Hematopoietic multipotent progenitor cell treated with erythropoietin and hydrocortisone succinate and interleukin-3 and kit ligand, for 15 days (in vitro differentiated cells): ENCODE measurements at regions not wholly inside any gene's neighbourhood (a gene's known extent, or its start where the extent isn't known, plus 50 kb on each side); places are given as distances from the start of the nearest gene placed in this dataset.
"Not testable (repeated sequence)": the region's sequence is repeated elsewhere in the genome, so short reads cannot be mapped to it uniquely, and the experiment has no call there.

Experiments used
- DNase-seq: peaks from one replicate; pipeline ENCODE4 v3.0.0-alpha.2; 2015; ENCODE audit warnings: low spot score

DNA sequence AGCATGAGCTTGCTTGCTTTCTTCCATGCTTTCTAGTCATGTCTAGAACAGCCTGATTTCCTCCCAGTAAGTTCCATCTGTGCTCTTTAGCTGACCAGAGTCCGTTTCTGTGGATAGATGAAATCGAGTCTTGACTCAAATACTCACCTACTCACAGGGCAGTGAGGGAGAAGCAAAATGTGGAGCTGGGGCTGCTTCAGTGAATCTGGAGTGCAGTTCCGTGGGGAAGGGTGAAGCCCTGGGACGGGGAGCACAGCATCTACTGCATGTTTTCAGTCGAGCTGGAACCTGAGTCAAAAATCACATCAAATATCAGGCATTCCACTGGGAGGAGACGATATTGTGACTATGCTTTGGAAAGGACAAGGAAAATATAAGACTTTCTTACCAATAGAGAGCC lies 70.3 kb upstream of the PRMT8 start:
- no peak for DNase-seq

DNA sequence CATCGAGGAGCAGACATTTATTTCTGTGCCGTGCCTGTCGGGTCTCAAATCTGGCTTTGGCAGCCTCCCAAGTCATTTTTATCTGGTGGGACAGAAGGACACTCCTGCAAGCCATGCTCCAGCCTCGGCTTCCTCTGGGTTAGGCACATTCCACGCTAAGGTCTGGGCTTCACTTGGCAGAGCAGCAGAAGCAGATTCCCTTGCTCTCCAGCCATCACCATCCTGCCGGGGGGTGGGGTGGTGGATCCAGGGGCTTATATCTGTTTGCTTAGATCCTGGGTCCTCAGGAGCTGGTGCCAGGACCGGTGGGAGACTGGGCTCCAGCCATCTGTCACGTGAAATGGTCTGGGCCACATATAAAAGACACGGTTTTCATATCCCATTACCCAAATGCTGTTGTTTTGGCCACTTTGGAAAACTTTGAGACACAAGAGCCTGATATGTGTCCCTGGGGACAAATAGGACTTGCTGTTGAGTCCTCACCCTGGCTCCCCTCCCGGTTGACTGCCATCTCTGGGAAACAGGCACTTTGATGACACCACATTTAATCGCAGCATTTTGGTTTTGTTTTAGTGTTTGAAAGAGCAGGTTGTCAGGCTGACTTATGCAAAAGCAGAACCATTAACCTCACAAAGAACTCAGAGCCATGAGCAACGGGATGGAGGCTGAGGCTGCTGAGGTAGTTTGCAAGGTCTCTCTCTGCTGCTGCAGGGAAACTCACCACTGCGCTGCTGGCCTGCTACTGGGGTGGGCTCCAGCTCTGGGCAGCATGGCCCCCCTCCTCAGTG lies 69.6 kb upstream of the PRMT8 start:
- DNase-seq = no peak

DNA sequence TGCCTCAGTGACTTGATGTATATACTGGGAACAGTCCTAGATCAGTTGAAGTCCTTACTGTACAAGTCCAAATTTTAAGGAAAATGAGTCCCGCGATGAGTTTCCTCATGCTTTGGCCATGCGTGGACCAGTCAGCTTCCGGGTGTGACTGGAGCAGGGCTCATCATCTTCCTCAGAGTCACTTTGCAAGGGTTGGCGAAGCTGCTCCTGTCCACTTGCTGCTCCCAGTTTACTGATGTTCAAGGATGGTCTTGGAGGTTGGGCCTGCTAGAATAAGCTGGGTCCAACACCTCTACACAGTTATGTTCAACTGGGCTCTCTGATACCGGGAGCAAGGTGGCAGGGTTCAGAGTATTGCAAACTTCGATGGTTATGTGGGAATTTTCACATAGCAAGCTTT lies 66.2 kb upstream of the PRMT8 start:
- DNase-seq = not testable (repeated sequence)

DNA sequence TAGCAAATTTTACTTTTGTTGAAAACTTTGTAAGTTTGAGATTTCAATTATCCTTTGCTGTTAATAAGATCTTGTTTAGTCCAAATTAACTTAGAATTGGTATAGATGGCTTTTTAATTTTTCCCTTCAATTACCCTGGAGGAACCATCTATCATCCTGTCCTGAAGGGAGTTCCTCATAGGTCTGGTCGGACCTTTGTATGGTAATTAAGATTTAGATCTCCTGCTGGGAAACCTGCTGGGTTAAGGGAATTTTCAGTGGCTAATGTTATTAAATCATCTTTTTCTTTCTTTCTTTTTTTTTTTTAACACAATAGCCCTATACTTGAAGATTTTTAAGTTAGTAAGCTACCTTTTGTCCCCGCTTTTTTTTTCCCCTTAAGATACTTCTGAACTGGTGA lies 63.0 kb upstream of the PRMT8 start:
- no peak for DNase-seq

DNA sequence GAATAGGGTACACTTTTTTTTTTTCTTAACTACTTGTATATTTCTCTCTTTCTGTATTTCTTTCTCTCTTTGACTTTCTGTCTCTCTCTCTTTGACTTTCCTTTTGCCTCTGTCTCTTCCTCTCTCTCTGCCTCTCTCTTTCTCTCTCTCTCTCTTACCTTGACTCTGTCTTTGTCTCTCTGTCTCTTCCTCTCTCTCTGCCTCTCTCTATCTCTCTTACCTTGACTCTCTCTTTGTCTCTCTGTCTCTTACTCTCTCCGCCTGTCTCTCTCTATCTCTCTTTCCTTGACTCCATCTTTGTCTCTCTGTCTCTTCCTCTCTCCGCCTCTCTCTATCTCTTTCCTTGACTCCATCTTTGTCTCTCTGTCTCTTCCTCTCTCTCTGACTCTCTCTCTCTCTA lies 62.4 kb upstream of the PRMT8 start:
- no peak for DNase-seq

DNA sequence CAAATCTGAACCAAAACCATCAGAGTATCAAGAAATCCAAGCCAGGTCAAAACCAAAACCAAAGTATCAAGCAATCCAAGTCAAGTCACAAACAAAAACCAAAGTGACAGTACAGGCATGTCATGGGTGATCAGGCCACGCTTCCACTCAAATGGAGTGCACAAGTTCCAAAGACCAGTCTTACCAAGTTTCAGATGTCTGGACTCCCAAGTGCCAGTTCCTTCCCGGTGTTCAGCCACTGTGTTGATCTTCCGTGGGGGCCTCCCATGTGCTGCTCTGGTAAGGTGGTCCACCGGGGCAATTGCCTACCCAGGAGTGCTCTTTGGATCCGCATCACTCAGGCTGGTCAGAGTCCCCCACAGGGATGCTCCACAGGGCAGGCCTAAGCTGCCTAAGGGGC lies 61.5 kb upstream of the PRMT8 start:
- not testable (repeated sequence) for DNase-seq

DNA sequence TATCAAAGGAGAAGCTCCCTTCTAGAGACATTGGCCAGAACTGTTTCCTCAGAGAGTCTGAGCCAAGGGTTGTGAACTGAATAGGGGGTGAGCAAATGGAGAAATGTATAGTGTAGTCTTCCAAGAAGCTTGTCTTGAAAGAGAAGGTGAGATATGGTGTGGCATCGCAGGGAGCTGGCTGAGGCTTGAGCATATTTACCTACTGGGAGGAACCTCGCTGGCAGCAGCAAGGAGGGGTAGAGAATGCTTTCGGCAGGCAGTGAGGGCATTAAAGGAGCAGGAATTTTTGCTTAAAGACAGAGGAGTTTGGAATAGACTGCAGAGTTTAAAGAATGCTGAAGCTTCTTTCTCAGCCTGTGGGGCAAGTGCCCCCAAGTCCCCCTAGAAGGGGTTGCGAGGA lies 59.3 kb upstream of the PRMT8 start:
- DNase-seq = no peak

DNA sequence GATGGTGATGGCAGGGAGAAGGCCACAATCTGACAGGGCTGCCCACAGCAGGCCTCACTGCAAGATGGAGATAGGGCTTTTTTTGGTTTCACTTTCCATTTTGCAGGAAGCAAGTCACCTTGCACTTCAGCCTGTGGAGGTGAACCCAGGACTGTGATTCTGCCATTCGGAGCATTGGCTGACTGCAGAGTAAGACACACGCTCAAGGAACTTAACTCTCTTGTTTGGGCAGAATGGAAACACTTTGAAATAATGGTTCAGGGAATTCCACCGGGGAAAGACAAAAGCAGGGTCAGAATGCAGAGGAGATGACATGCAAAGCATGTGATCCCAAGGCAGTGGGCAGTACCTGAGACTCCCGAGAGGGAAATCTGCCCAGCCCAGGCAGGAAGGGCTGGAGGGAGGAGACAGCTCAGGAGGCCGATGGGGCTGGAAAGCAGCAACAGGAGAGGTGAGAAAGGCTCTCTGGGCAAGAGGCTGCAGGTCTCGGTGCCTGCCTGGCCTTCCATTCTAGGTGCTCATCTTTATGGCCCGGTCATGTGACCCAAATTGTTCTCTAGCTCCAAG lies 58.7 kb upstream of the PRMT8 start:
- peak; percentile 3 for DNase-seq

DNA sequence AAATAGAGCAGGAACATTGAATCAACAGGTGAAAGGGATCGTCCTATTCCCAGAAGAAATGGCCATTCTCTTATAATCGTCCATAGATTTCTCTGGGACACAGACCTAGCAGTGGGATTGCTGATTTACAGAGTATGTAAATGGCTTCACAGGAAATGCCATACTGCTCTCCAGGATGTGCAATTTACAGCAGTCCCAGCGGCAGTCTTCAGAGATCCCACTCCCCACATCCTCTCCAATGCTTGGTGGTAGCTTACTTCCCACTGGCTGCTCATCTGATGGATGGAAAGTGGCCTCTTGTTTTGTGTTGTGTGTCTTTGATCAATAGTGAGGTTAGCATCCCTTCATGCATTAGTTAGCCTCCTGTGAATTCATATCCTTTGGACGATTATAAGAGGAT lies 58.1 kb upstream of the PRMT8 start:
- no peak for DNase-seq

DNA sequence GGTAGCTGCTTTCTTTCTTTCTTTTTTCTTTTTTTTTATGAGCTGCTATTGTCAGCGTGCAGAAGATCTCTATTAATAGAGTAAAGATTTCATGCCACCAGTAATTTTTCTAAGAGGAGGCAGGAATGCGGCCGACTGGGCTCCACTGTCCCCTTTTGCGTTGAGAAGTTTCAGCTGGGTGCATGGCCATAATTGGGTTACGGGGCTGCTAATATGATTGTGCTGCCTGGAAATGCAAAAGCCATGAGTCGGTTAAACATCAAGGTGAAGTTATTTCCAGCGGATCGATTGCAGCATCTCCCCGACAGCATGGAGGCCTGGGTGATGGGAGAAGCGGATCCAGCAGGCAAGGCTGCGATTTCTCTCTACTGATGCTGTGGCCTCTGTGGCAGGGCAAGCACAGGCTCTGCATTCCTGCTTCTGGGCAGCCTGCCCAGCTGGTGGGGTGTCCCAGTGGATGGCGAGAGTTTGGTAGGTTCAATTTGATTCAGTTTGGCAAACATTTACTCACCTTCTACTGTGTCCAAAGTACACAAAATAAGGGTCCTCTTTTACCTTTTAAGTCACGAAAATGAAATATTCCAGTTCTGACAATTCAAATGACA lies 54.4 kb upstream of the PRMT8 start:
- DNase-seq = no peak

DNA sequence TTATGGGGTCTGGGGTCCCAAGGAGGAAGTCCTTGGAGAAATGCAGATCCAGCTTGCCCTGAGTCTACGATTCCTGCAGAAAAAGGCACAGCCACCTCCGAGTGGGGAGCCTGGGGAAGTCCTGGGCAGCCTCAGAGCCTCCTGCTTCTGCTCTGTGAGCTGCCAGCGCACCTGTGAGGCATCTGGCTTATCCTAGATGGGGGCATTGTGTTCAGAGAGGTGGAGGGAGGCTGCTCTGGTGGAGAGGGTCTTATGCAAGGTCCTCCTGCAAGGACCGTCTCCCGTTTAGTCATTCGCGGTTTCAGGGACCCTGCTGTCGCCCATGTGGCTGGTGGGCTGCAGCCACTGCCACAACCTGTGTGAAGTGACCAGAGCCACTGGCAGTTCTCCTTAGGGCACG lies 53.0 kb upstream of the PRMT8 start:
- DNase-seq = no peak

DNA sequence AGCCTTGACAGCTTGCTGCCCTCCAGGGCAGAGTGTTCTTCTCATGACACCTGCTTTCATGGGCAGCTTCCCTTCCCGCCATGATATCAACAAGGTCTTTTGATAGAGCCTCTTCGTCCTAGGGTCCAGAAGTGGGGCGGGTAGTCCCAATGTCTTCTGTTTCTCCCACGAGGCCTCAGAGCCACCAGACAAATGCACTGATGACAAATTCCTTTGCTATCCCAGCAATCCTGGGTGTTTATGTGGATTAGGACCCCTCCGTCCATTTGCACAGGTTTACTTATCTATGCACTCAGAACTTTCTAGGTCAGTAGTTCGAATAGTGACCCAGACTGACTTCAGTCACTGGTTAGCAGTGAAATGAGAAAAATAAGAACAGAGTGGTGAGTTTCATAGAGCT lies 52.6 kb upstream of the PRMT8 start:
- no peak for DNase-seq
